ENCODE measurements at regions not wholly inside any gene's neighbourhood (a gene's known extent, or its start where the extent isn't known, plus 50 kb on each side); places are given as distances from the start of the nearest gene placed in this dataset.

- TF ChIP-seq CTCF (IDR thresholded peaks at IDR 0.05; ENCODE audit: low read depth, low read length, poor library complexity, severe bottlenecking) (no peak), EZH2phosphoT487 (IDR thresholded peaks at IDR 0.05; ENCODE audit: borderline replicate concordance, low read length) (no peak)
Measured at GRCh38 chr15:69648212-69648611, 195.6 kb downstream of the RPLP1 start.

All from DOHH2 (cell line).